HEK293T (cell line): ENCODE measurements at regions not wholly inside any gene's neighbourhood (a gene's known extent, or its start where the extent isn't known, plus 50 kb on each side); places are given as distances from the start of the nearest gene placed in this dataset.

ENCODE experiments used
- BHLHE40 ChIP-seq: fragments of 450-650 bp; IDR thresholded peaks from 2 replicates; pipeline ENCODE4 v1.6.1; 2016; ENCODE audit warnings: mild to moderate bottlenecking, moderate library complexity, borderline replicate concordance
- CTBP1 ChIP-seq: fragments of 450-650 bp; IDR thresholded peaks from 2 replicates; pipeline ENCODE4 v1.6.1; 2016; ENCODE audit warnings: borderline replicate concordance
- ELF4 ChIP-seq: fragments of 450-650 bp; IDR thresholded peaks from 2 replicates; pipeline ENCODE4 v1.6.1; 2017; ENCODE audit warnings: antibody characterized with exemption
- FOXK2 ChIP-seq: fragments of 450-650 bp; IDR thresholded peaks from 2 replicates; pipeline ENCODE4 v1.6.1; 2016; ENCODE audit warnings: mild to moderate bottlenecking
- FOXM1 ChIP-seq: fragments of 450-650 bp; IDR thresholded peaks from 2 replicates; pipeline ENCODE4 v1.6.1; 2017; ENCODE audit warnings: mild to moderate bottlenecking, borderline replicate concordance
- PKNOX1 ChIP-seq: fragments of 450-650 bp; IDR thresholded peaks from 2 replicates; pipeline ENCODE4 v1.6.1; 2016
- SP1 ChIP-seq: fragments of 450-650 bp; IDR thresholded peaks from 2 replicates; pipeline ENCODE4 v1.6.1; 2017
- TARDBP ChIP-seq: fragments of 450-650 bp; IDR thresholded peaks from 2 replicates; pipeline ENCODE4 v1.6.1; 2016

GRCh38 chr18:25817546-25818237, 272.7 kb downstream of the SS18 start:
- no peak for TF ChIP-seq PKNOX1
- no peak for TF ChIP-seq FOXK2
- no peak for TF ChIP-seq TARDBP
- no peak for TF ChIP-seq FOXM1
- no peak for TF ChIP-seq BHLHE40
- no peak for TF ChIP-seq CTBP1
- no peak for TF ChIP-seq SP1
- TF ChIP-seq ELF4, result no peak
